A673 (cell line): ENCODE measurements at regions not wholly inside any gene's neighbourhood (a gene's known extent, or its start where the extent isn't known, plus 50 kb on each side); places are given as distances from the start of the nearest gene placed in this dataset.

Source experiments
- BruUV-seq: library from RNA; stranded (reverse); fragments of 400-500 nt; replicated peaks from 2 replicates; lab custom pipeline; 2021; lab: Mats Ljungman, UMichigan
- CTCF ChIA-PET: fragments of 300-600 bp; sonication (Branson Sonifier 250); formaldehyde crosslinking; loops from one replicate; lab custom pipeline; 2022; ENCODE audit warnings: antibody characterized with exemption; lab: Charles Lee
- POLR2A ChIA-PET: fragments of 300-600 bp; sonication (Branson Sonifier 250); formaldehyde crosslinking; loops from one replicate; lab custom pipeline; 2022; ENCODE audit warnings: antibody characterized with exemption; ENCODE audit not compliant: low non-redundant PET; lab: Charles Lee
- DNase-seq: peaks from one replicate; pipeline ENCODE4 v3.0.0-alpha.2; 2015; ENCODE audit warnings: low spot score
- H3K27ac ChIP-seq: fragments of 200-600 bp; sonication (generic); 2 replicates; pipeline ENCODE4 v1.5.1; 2016; ENCODE audit warnings: mixed run types, low read depth, mild to moderate bottlenecking, mixed read lengths, antibody characterized with exemption, low read length; ENCODE audit not compliant: poor library complexity, severe bottlenecking
- H3K27me3 ChIP-seq: fragments of 200-600 bp; sonication (generic); replicated peaks from 2 replicates; pipeline ENCODE4 v1.6.1; 2017; ENCODE audit warnings: mixed run types, low read depth, mild to moderate bottlenecking, mixed read lengths, antibody characterized with exemption, low read length; ENCODE audit not compliant: insufficient read depth, poor library complexity
- H3K36me3 ChIP-seq: fragments of 200-600 bp; sonication (generic); 2 replicates; pipeline ENCODE4 v1.6.1; 2016; ENCODE audit warnings: mixed run types, mild to moderate bottlenecking, mixed read lengths, antibody characterized with exemption, low read length; ENCODE audit not compliant: insufficient read depth, poor library complexity, severe bottlenecking
- H3K4me1 ChIP-seq: fragments of 200-600 bp; sonication (generic); 2 replicates; pipeline ENCODE4 v1.6.1; 2017; ENCODE audit warnings: mixed run types, mild to moderate bottlenecking, mixed read lengths, antibody characterized with exemption, low read length; ENCODE audit not compliant: insufficient read depth, poor library complexity, severe bottlenecking
- H3K4me3 ChIP-seq: fragments of 200-600 bp; sonication (generic); 2 replicates; pipeline ENCODE4 v1.5.1; 2016; ENCODE audit warnings: low read depth, mixed run types, mild to moderate bottlenecking, mixed read lengths, low read length; ENCODE audit not compliant: poor library complexity, severe bottlenecking
- H3K9me3 ChIP-seq: fragments of 200-600 bp; sonication (generic); 2 replicates; pipeline ENCODE4 v1.6.1; 2016; ENCODE audit warnings: mixed run types, low read depth, mild to moderate bottlenecking, mixed read lengths, antibody characterized with exemption, low read length; ENCODE audit not compliant: poor library complexity, severe bottlenecking
- CTCF ChIP-seq: fragments of 300-800, 200-600 bp; sonication (generic); conservative IDR thresholded peaks from 2 replicates; pipeline ENCODE4 v1.5.1; 2017; ENCODE audit warnings: low read depth, mild to moderate bottlenecking, antibody characterized with exemption, low read length, moderate library complexity, mixed read lengths
- EZH2 ChIP-seq: fragments of 200-600 bp; sonication (generic); IDR thresholded peaks from 2 replicates; pipeline ENCODE4 v1.6.1; 2017; ENCODE audit warnings: borderline replicate concordance, low read depth, mild to moderate bottlenecking, mixed read lengths, antibody characterized with exemption, low read length; ENCODE audit not compliant: poor library complexity, severe bottlenecking
- intact Hi-C: fragments of 100-400 bp; cut with micrococcal nuclease; formaldehyde crosslinking; loops from one replicate; pipeline ENCODE4 v1.10.0; 2022; ENCODE audit not compliant: unreplicated experiment

GRCh38 chr1:90839323-90839722 is 122.2 kb upstream of the BARHL2 start:
- ChIA-PET CTCF (no interaction called here), POLR2A (no interaction called here)
- DNase-seq: no peak
- H3K9me3 ChIP-seq: no peaks in the 10 kb centered on the region
- no peak overlapping the region for H3K27ac ChIP-seq
- BruUV-seq: no TSS peak
- H3K4me1 ChIP-seq: peaks cover 8% of the 10 kb centered on the region
- H3K4me3 ChIP-seq: no peak overlapping the region
- peaks cover under 1% of the 10 kb centered on the region for H3K27me3 ChIP-seq
- TF ChIP-seq EZH2 (no peak), CTCF (no peak)
- H3K36me3 ChIP-seq: no peaks in the 10 kb centered on the region
- intact Hi-C loops: no loop called here

GRCh38 chr1:90838720-90839119 is 121.6 kb upstream of the BARHL2 start:
- H3K9me3 ChIP-seq: no peaks in the 10 kb centered on the region
- H3K4me3 ChIP-seq: no peak overlapping the region
- POLR2A ChIA-PET: no interaction called here
- no peak for DNase-seq
- CTCF ChIA-PET: no interaction called here
- H3K27me3 ChIP-seq: peaks cover 6% of the 10 kb centered on the region
- peaks cover 8% of the 10 kb centered on the region for H3K4me1 ChIP-seq
- no peak for TF ChIP-seq EZH2
- TF ChIP-seq CTCF: no peak
- H3K36me3 ChIP-seq: no peaks in the 10 kb centered on the region
- intact Hi-C loops: no loop called here
- no TSS peak for BruUV-seq
- H3K27ac ChIP-seq: no peak overlapping the region

GRCh38 chr1:90837420-90837819 is 120.3 kb upstream of the BARHL2 start:
- BruUV-seq: no TSS peak
- H3K4me1 ChIP-seq: peaks cover 8% of the 10 kb centered on the region
- ChIA-PET POLR2A (no interaction called here), CTCF (no interaction called here)
- peaks cover 13% of the 10 kb centered on the region for H3K27me3 ChIP-seq
- no peak overlapping the region for H3K27ac ChIP-seq
- H3K36me3 ChIP-seq: no peaks in the 10 kb centered on the region
- no peak for TF ChIP-seq CTCF
- H3K9me3 ChIP-seq: no peaks in the 10 kb centered on the region
- H3K4me3 ChIP-seq: no peak overlapping the region
- DNase-seq: no peak
- intact Hi-C loops: no loop called here
